ENCODE measurements at regions not wholly inside any gene's neighbourhood (a gene's known extent, or its start where the extent isn't known, plus 50 kb on each side); places are given as distances from the start of the nearest gene placed in this dataset.
"Not testable (repeated sequence)": the region's sequence is repeated elsewhere in the genome, so short reads cannot be mapped to it uniquely, and the experiment has no call there.

- no peak for DNase-seq (ENCODE audit: low read depth in 4 of 4, low spot score in 1 of 4)
Observed at GRCh38 chr6:6810727-6811126, 222.2 kb downstream of the LY86 start.

GRCh38 chr6:6811128-6812009 is 222.8 kb downstream of the LY86 start:
- no peak for DNase-seq (ENCODE audit: low read depth in 4 of 4, low spot score in 1 of 4)

GRCh38 chr6:6812427-6812826 is 223.9 kb downstream of the LY86 start:
- no peak for DNase-seq (ENCODE audit: low read depth in 4 of 4, low spot score in 1 of 4)

- no peak for DNase-seq (ENCODE audit: low read depth in 4 of 4, low spot score in 1 of 4)
Observed at GRCh38 chr6:6815732-6816131, 227.2 kb downstream of the LY86 start.

- DNase-seq (ENCODE audit: low read depth in 4 of 4, low spot score in 1 of 4) = no peak
Observed at GRCh38 chr6:6816716-6817115, 228.2 kb downstream of the LY86 start.

GRCh38 chr6:6818078-6818639 is 229.6 kb downstream of the LY86 start:
- DNase-seq (ENCODE audit: low read depth in 4 of 4, low spot score in 1 of 4) = no peak

- DNase-seq (ENCODE audit: low read depth in 4 of 4, low spot score in 1 of 4) = no peak
Observed at GRCh38 chr6:6820641-6821238, 232.2 kb downstream of the LY86 start.

- DNase-seq (ENCODE audit: low read depth in 4 of 4, low spot score in 1 of 4) = no peak
Observed at GRCh38 chr6:6821639-6822261, 233.2 kb downstream of the LY86 start.

GRCh38 chr6:6823030-6823429 is 234.5 kb downstream of the LY86 start:
- DNase-seq (ENCODE audit: low read depth in 4 of 4, low spot score in 1 of 4) = no peak

- DNase-seq (ENCODE audit: low read depth in 4 of 4, low spot score in 1 of 4) = no peak
Observed at GRCh38 chr6:6823568-6824224, 235.2 kb downstream of the LY86 start.

- no peak for DNase-seq (ENCODE audit: low read depth in 4 of 4, low spot score in 1 of 4)
Observed at GRCh38 chr6:6824381-6824780, 235.9 kb downstream of the LY86 start.

GRCh38 chr6:6825193-6825784 is 236.8 kb downstream of the LY86 start:
- DNase-seq (ENCODE audit: low read depth in 4 of 4, low spot score in 1 of 4) = no peak

GRCh38 chr6:6826095-6826901 is 237.8 kb downstream of the LY86 start:
- DNase-seq (ENCODE audit: low read depth in 4 of 4, low spot score in 1 of 4) = no peak

- DNase-seq (ENCODE audit: low read depth in 4 of 4, low spot score in 1 of 4) = no peak
Observed at GRCh38 chr6:6826961-6827360, 238.4 kb downstream of the LY86 start.

GRCh38 chr6:6829872-6830685 is 241.6 kb downstream of the LY86 start:
- DNase-seq (ENCODE audit: low read depth in 4 of 4, low spot score in 1 of 4) = no peak

- not testable (repeated sequence) for DNase-seq (ENCODE audit: low read depth in 4 of 4, low spot score in 1 of 4)
Observed at GRCh38 chr6:6830686-6831063, 242.2 kb downstream of the LY86 start.

- no peak for DNase-seq (ENCODE audit: low read depth in 4 of 4, low spot score in 1 of 4)
Observed at GRCh38 chr6:6832439-6832838, 243.9 kb downstream of the LY86 start.

GRCh38 chr6:6834356-6835222 is 246.1 kb downstream of the LY86 start:
- DNase-seq (ENCODE audit: low read depth in 4 of 4, low spot score in 1 of 4) = no peak

- no peak for DNase-seq (ENCODE audit: low read depth in 4 of 4, low spot score in 1 of 4)
Observed at GRCh38 chr6:6835223-6835503, 246.6 kb downstream of the LY86 start.
